ENCODE measurements at regions not wholly inside any gene's neighbourhood (a gene's known extent, or its start where the extent isn't known, plus 50 kb on each side); places are given as distances from the start of the nearest gene placed in this dataset.
"Not testable (repeated sequence)": the region's sequence is repeated elsewhere in the genome, so short reads cannot be mapped to it uniquely, and the experiment has no call there.

GRCh38 chr6:74467533-74468215 lies 738.2 kb downstream of the COL12A1 start:
- Histone ChIP-seq H3K4me3 (ENCODE audit: insufficient read depth, low read depth, low read length) (no peak overlapping the region), H3K36me3 (replicated peaks; ENCODE audit: control insufficient read depth, insufficient read depth, low read length) (no peaks in the 10 kb centered on the region), H3K27me3 (ENCODE audit: control insufficient read depth, insufficient read depth, low read length) (no peaks in the 10 kb centered on the region)
- no peak for DNase-seq

DNA sequence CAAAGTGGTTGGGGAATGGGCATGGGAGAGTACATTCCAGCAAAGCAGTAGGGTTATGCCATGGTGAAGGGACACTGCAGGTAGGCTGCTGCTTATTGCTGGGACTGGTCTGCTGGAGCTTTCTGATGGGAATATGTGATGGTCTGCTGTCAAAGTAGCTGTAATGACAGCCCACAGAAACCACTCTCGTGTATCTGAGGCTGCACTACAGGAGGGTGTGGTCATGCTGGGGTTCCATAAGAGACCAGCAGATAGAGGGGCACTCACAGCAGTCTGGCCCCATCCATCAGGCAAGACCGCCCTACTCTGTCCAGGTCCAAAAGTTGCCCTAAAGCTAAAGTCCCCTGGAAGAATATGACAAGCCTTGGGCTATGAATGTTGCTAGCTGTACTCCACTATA lies 739.3 kb downstream of the COL12A1 start:
- no peaks in the 10 kb centered on the region for H3K27me3 ChIP-seq (ENCODE audit: control insufficient read depth, insufficient read depth, low read length)
- no peak overlapping the region for H3K4me3 ChIP-seq (ENCODE audit: insufficient read depth, low read depth, low read length)
- no peaks in the 10 kb centered on the region for H3K36me3 ChIP-seq (replicated peaks; ENCODE audit: control insufficient read depth, insufficient read depth, low read length)
- no peak for DNase-seq

DNA sequence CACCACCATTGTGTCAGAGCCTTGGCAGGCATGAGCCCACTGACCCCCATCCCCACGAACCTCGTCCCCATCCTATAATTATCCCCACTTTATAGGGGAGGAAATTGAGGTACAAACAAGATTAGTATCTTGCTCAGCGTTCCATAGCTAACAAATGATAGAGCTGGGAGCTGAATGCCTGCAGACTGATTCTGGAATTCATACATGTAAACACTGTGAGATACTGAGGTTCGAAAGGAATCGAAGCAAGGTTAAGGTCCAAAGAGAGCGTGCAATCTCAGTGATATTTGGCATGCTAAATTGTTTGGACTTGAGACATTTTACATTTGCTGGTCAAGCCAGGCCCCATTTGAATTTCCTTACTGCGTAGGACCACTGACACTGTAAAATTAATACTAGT lies 746.6 kb downstream of the COL12A1 start:
- Histone ChIP-seq H3K36me3 (replicated peaks; ENCODE audit: control insufficient read depth, insufficient read depth, low read length) (no peaks in the 10 kb centered on the region), H3K27me3 (ENCODE audit: control insufficient read depth, insufficient read depth, low read length) (no peaks in the 10 kb centered on the region), H3K4me3 (ENCODE audit: insufficient read depth, low read depth, low read length) (no peak overlapping the region)
- no peak for DNase-seq

DNA sequence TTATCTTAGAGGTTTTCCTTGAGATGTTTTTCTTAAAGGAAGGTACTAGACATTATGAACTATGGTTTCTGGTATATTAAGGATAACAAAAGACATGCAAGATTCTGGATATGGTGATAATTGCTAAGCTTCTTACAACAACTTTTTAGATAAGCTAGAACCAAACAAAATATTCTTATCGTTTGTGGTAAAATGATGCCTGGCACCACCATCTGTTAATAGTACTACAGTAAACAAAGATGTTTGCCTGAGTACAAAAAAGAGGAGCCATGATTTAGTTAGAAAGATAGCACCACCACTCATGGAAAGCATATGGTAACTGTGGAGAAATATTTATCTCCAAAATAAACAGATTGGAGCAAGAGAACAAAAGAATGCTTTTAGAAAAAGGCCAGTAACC lies 747.3 kb downstream of the COL12A1 start:
- Histone ChIP-seq H3K4me3 (ENCODE audit: insufficient read depth, low read depth, low read length) (no peak overlapping the region), H3K27me3 (ENCODE audit: control insufficient read depth, insufficient read depth, low read length) (no peaks in the 10 kb centered on the region), H3K36me3 (replicated peaks; ENCODE audit: control insufficient read depth, insufficient read depth, low read length) (no peaks in the 10 kb centered on the region)
- DNase-seq = no peak

- Histone ChIP-seq H3K27me3 (ENCODE audit: control insufficient read depth, insufficient read depth, low read length) (no peaks in the 10 kb centered on the region), H3K4me3 (ENCODE audit: insufficient read depth, low read depth, low read length) (no peak overlapping the region), H3K36me3 (replicated peaks; ENCODE audit: control insufficient read depth, insufficient read depth, low read length) (no peaks in the 10 kb centered on the region)
- DNase-seq = no peak
These were observed 750.1 kb downstream of the COL12A1 start for GRCh38 chr6:74455786-74456185.

DNA sequence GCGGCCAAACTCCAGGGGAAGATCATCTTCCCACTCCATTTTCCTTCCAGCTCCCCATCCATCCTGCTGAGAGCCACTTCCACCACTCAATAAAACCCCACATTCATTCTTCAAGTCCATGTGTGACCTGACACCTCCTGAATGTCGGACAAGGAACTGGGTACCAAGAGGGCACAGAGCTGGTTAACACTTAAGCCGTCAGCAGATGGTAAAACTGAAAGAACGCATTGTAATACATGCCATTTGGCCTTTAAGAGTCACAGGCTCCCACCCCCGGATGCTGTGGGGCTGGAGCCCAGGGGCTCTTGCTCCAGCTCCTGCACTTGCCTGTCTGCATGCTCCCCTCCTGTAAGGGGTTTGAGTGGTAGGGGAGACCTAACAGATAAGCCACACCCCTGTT lies 753.9 kb downstream of the COL12A1 start:
- Histone ChIP-seq H3K36me3 (replicated peaks; ENCODE audit: control insufficient read depth, insufficient read depth, low read length) (no peaks in the 10 kb centered on the region), H3K27me3 (ENCODE audit: control insufficient read depth, insufficient read depth, low read length) (no peaks in the 10 kb centered on the region), H3K4me3 (ENCODE audit: insufficient read depth, low read depth, low read length) (no peak overlapping the region)
- DNase-seq = no peak

DNA sequence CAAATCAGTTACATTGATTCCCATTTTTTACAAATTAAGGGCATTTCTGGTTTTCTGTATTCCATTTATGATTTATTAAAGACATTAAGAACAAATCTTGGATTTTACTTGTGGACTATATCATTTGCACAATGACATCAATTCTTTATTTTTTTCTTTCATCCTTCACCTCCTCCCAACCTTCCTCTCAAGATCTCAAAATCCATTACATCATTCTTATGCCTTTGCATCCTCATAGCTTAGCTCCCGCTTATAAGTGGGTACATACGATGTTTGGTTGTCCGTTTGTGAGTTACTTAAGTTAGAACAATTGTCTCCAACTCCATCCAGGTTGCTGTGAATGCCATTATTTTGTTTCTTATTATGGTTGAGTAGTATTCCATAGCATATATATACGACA lies 752.8 kb downstream of the CD109 start:
- no peak for DNase-seq
- Histone ChIP-seq H3K27me3 (ENCODE audit: control insufficient read depth, insufficient read depth, low read length) (no peaks in the 10 kb centered on the region), H3K4me3 (ENCODE audit: insufficient read depth, low read depth, low read length) (no peak overlapping the region), H3K36me3 (replicated peaks; ENCODE audit: control insufficient read depth, insufficient read depth, low read length) (no peaks in the 10 kb centered on the region)

DNA sequence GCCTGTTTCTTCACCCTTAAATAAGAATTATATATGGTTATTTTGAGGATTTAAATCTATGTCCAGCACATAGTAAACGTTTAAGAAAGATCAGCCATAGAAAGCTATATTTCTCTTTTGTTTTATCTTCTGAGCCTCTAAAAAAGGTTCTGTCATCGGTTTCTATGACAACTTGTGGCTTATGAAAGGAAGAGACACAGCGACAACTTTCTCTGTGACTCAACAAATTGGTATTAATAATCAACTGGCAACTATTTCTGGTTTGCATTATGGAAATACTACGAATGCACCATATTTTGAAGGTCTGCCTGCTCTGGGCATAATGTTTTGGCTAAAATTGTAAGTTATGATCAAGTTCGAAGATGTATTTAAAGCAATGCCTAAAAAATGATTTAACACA lies 751.0 kb downstream of the CD109 start:
- H3K36me3 ChIP-seq (replicated peaks; ENCODE audit: control insufficient read depth, insufficient read depth, low read length) = no peaks in the 10 kb centered on the region
- no peak for DNase-seq
- no peaks in the 10 kb centered on the region for H3K27me3 ChIP-seq (ENCODE audit: control insufficient read depth, insufficient read depth, low read length)
- no peak overlapping the region for H3K4me3 ChIP-seq (ENCODE audit: insufficient read depth, low read depth, low read length)

DNA sequence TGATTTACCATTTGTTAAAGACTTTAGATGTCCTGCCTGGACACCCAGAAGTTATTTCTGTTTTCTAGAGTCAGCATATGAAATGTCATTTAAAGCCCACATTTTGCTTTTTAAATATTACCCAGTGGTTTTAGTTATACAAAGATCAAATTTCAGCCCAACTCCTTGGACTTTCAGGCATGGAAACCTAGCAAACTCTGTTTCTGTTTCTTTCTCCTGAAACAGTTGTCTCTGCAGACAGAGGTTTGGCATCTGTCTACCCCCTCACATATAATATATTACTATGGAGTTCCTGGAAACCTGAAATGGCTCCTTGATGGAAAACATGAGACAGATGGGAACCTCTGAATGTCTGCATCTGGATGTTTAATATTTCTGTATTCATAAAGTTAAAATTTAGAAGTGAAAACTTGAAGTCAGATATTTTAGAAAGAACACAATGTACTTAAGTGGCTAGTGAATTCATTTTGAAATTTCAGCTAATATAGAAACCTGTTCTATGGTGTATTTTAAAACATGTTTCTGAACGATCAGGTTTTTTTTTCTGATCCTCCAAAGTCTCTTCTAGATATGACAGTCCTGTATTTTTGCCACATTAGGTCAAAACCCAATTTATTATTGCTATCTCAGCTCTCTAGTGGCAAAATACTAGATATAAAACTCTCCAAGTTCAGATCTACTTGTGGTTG lies 743.3 kb downstream of the CD109 start:
- Histone ChIP-seq H3K4me3 (ENCODE audit: insufficient read depth, low read depth, low read length) (no peak overlapping the region), H3K27me3 (ENCODE audit: control insufficient read depth, insufficient read depth, low read length) (no peaks in the 10 kb centered on the region), H3K36me3 (replicated peaks; ENCODE audit: control insufficient read depth, insufficient read depth, low read length) (no peaks in the 10 kb centered on the region)
- no peak for DNase-seq

GRCh38 chr6:74438395-74438794 lies 742.4 kb downstream of the CD109 start:
- H3K36me3 ChIP-seq (replicated peaks; ENCODE audit: control insufficient read depth, insufficient read depth, low read length); DNase-seq; H3K4me3 ChIP-seq (ENCODE audit: insufficient read depth, low read depth, low read length); H3K27me3 ChIP-seq (ENCODE audit: control insufficient read depth, insufficient read depth, low read length): not testable (repeated sequence)

DNA sequence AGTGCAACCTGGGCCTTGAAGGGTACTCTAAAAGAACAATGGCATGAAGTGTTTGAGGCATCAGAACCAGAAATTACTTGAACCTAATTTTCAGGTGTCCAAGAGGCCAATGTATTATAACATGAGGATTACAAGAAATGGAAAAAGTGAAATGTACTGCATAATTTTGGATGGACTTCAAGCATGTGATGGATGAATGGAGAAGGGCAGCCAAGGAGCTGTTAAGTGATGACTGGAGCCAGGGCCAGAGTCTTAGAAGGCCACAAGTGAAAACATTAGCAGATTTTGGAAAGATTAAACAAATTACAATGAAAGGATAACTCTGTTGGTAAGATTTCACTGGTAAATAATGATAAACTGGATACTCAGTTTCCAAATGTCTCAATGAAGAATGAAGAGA lies 738.2 kb downstream of the CD109 start:
- Histone ChIP-seq H3K27me3 (ENCODE audit: control insufficient read depth, insufficient read depth, low read length) (no peaks in the 10 kb centered on the region), H3K36me3 (replicated peaks; ENCODE audit: control insufficient read depth, insufficient read depth, low read length) (no peaks in the 10 kb centered on the region), H3K4me3 (ENCODE audit: insufficient read depth, low read depth, low read length) (no peak overlapping the region)
- DNase-seq = no peak

- DNase-seq = no peak
- Histone ChIP-seq H3K4me3 (ENCODE audit: insufficient read depth, low read depth, low read length) (no peak overlapping the region), H3K36me3 (replicated peaks; ENCODE audit: control insufficient read depth, insufficient read depth, low read length) (no peaks in the 10 kb centered on the region), H3K27me3 (ENCODE audit: control insufficient read depth, insufficient read depth, low read length) (no peaks in the 10 kb centered on the region)
These were observed 736.0 kb downstream of the CD109 start for GRCh38 chr6:74431873-74432580.

DNA sequence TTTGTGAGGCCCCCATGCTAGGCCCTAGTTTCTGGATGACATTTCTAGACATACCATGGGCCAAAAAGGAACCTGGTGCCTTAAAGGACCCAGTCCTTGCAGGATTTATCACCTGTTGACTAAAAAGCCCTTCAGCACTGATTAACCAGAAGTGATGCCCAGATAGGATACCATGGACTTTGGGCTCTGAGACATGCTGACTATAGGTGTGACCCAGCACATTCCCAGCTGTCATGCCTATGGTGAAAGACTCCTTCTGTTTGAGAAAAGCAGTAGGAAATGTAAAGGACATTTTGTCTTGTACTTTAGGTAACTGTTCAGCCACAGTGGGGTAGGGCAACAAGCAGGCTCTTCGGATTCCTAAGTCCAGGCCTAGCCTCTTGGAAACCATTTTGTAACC lies 724.2 kb downstream of the CD109 start:
- Histone ChIP-seq H3K27me3 (ENCODE audit: control insufficient read depth, insufficient read depth, low read length) (no peaks in the 10 kb centered on the region), H3K36me3 (replicated peaks; ENCODE audit: control insufficient read depth, insufficient read depth, low read length) (no peaks in the 10 kb centered on the region), H3K4me3 (ENCODE audit: insufficient read depth, low read depth, low read length) (no peak overlapping the region)
- no peak for DNase-seq

DNA sequence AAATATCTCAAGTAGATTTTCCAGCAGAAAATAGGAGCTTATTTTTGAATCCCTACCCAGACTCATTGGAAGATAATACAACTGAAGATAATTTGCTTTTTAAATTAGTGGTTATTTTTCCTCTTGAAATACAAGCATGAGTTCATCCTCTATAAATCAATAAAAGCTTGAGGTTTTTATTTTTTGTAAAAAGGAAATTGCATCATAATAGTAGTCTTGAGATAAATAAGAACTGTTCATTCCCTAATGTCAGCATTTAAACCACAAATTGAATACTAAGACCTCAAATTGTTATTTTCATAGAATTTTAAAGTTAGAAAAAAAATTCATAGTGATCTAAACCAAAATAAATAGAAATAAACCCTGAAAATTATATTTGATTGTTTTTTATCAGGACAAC lies 719.1 kb downstream of the CD109 start:
- no peaks in the 10 kb centered on the region for H3K27me3 ChIP-seq (ENCODE audit: control insufficient read depth, insufficient read depth, low read length)
- no peak for DNase-seq
- H3K4me3 ChIP-seq (ENCODE audit: insufficient read depth, low read depth, low read length) = no peak overlapping the region
- no peaks in the 10 kb centered on the region for H3K36me3 ChIP-seq (replicated peaks; ENCODE audit: control insufficient read depth, insufficient read depth, low read length)

- H3K27me3 ChIP-seq (ENCODE audit: control insufficient read depth, insufficient read depth, low read length) = no peaks in the 10 kb centered on the region
- DNase-seq = no peak
- no peaks in the 10 kb centered on the region for H3K36me3 ChIP-seq (replicated peaks; ENCODE audit: control insufficient read depth, insufficient read depth, low read length)
- H3K4me3 ChIP-seq (ENCODE audit: insufficient read depth, low read depth, low read length) = no peak overlapping the region
These were observed 714.6 kb downstream of the CD109 start for GRCh38 chr6:74410630-74411029.

Data from H7 (cell line).